Breast epithelium (tissue), 4 donors: ENCODE measurements at regions not wholly inside any gene's neighbourhood (a gene's known extent, or its start where the extent isn't known, plus 50 kb on each side); places are given as distances from the start of the nearest gene placed in this dataset.

Source experiments
- DNase-seq, 2 donors: peaks; one replicate each; pipeline ENCODE4 v3.0.0-alpha.2; 2019; ENCODE audit warnings: low spot score in 2 of 2
- H3K27ac ChIP-seq, 2 donors: fragments of 200-600 bp; sonication (generic) in 1 of 2; one replicate each; pipeline ENCODE4 v1.5.1; 2016 to 2019; ENCODE audit warnings: mild to moderate bottlenecking in 1 of 2
- H3K27me3 ChIP-seq, 2 donors: fragments of 200-600 bp; sonication (generic) in 1 of 2; one replicate each; pipeline versions ENCODE4 v1.5.1 to v1.6.0; 2017 to 2019; ENCODE audit warnings: control low read depth in 1 of 2, mild to moderate bottlenecking in 1 of 2
- H3K36me3 ChIP-seq: fragments of 200-600 bp; one replicate; pipeline ENCODE4 v1.5.1; 2019
- H3K4me1 ChIP-seq, 2 donors: fragments of 200-600 bp; sonication (generic); one replicate each; pipeline ENCODE4 v1.5.1; 2016 to 2019; ENCODE audit warnings: control low read depth in 1 of 2
- H3K4me3 ChIP-seq, 3 donors: fragments of 200-600 bp; sonication (generic); 1 replicate in 2 of 3; 2 replicates in 1 of 3; pipeline ENCODE4 v1.5.1; 2016 to 2019; ENCODE audit warnings: mild to moderate bottlenecking in 3 of 3, moderate library complexity in 2 of 3
- H3K9me3 ChIP-seq, 2 donors: fragments of 200-600 bp; sonication (generic) in 1 of 2; one replicate each; pipeline ENCODE4 v1.5.1; 2016 to 2019; ENCODE audit warnings: control low read depth in 1 of 2
- POLR2A ChIP-seq: fragments of 450-650 bp; IDR thresholded peaks from one replicate; pipeline ENCODE4 v1.6.1; 2016; ENCODE audit warnings: antibody characterized with exemption, mild to moderate bottlenecking, moderate library complexity
- POLR2AphosphoS5 ChIP-seq, 3 donors: sonication (generic); formaldehyde crosslinking; IDR thresholded peaks; one replicate each; pipeline ENCODE4 v1.6.1; 2017; ENCODE audit warnings: antibody characterized with exemption in 3 of 3
- intact Hi-C: fragments of 100-400 bp; cut with DNase I; formaldehyde crosslinking; loops from one replicate; pipeline ENCODE4 v1.15.1; 2023; ENCODE audit warnings: low total_unique reads
- TF ChIP-seq, protein P1 (sequence below), 3 donors: fragments of 450-650 bp; IDR thresholded peaks; one replicate each; pipeline ENCODE4 v1.5.1; 2016 to 2017; ENCODE audit warnings: antibody characterized with exemption in 3 of 3, mild to moderate bottlenecking in 3 of 3, moderate library complexity in 3 of 3

DNA sequence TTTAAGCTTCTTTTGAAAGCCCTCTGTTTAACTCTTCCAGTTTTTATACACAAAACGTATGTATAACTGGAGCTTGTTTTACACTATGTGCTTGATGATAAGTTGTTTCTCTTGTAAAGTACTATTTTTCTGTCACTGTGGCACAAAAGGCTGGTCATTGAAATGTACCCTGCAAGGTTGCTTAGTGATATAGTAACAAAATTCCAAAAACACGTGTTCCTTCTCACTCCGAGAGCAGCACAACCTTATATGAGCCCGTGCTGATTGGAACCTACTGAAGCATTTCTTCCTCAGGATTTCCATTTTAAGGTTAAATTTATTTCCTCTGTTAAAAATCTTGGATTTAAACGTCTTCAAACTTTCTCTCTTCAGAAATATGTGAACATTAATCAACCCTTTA lies 772.9 kb upstream of the TENM3 start:
- H3K4me1 ChIP-seq = no peaks in the 10 kb centered on the region
- intact Hi-C loops = no loop called here
- no peak overlapping the region for H3K4me3 ChIP-seq
- DNase-seq = no peak
- H3K9me3 ChIP-seq = no peaks in the 10 kb centered on the region
- no peaks in the 10 kb centered on the region for H3K27me3 ChIP-seq
- H3K36me3 ChIP-seq = no peaks in the 10 kb centered on the region
- TF ChIP-seq POLR2AphosphoS5 (IDR thresholded peaks at IDR 0.05) = no peak
- TF ChIP-seq, protein P1, sequence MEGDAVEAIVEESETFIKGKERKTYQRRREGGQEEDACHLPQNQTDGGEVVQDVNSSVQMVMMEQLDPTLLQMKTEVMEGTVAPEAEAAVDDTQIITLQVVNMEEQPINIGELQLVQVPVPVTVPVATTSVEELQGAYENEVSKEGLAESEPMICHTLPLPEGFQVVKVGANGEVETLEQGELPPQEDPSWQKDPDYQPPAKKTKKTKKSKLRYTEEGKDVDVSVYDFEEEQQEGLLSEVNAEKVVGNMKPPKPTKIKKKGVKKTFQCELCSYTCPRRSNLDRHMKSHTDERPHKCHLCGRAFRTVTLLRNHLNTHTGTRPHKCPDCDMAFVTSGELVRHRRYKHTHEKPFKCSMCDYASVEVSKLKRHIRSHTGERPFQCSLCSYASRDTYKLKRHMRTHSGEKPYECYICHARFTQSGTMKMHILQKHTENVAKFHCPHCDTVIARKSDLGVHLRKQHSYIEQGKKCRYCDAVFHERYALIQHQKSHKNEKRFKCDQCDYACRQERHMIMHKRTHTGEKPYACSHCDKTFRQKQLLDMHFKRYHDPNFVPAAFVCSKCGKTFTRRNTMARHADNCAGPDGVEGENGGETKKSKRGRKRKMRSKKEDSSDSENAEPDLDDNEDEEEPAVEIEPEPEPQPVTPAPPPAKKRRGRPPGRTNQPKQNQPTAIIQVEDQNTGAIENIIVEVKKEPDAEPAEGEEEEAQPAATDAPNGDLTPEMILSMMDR (IDR thresholded peaks at IDR 0.05) = no peak
- TF ChIP-seq POLR2A = no peak
- H3K27ac ChIP-seq = no peak overlapping the region

DNA sequence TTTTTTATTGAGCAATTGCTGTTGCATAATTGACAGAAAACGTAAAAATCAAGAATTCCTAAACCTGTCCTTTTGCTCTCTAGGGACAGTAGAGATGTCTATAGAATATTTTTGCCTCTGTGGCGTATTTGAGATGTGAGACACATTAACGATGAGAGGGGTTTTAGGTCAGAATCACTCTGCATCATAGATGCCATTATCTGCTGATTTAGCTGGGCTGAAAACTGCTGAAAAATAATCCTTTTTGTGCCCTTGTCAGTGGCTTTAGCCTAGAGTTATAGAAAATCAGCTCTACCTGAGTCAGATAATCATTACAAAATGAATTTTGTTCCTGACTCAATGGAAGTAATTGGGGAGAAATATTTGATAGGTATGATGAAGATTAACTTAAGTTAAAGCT lies 767.8 kb upstream of the TENM3 start:
- no peak overlapping the region for H3K27ac ChIP-seq
- H3K27me3 ChIP-seq = no peaks in the 10 kb centered on the region
- H3K9me3 ChIP-seq = no peaks in the 10 kb centered on the region
- intact Hi-C loops = no loop called here
- no peak overlapping the region for H3K4me3 ChIP-seq
- DNase-seq = no peak
- H3K4me1 ChIP-seq = no peaks in the 10 kb centered on the region
- H3K36me3 ChIP-seq = no peaks in the 10 kb centered on the region
- TF ChIP-seq POLR2AphosphoS5 (IDR thresholded peaks at IDR 0.05) (no peak), POLR2A (no peak)
- TF ChIP-seq, protein P1 (IDR thresholded peaks at IDR 0.05) = no peak

- no peak overlapping the region for H3K4me3 ChIP-seq
- no peaks in the 10 kb centered on the region for H3K9me3 ChIP-seq
- H3K4me1 ChIP-seq = no peaks in the 10 kb centered on the region
- intact Hi-C loops = no loop called here
- H3K27ac ChIP-seq = no peak overlapping the region
- TF ChIP-seq, protein P1 (IDR thresholded peaks at IDR 0.05) = no peak
- TF ChIP-seq POLR2A = no peak
- TF ChIP-seq POLR2AphosphoS5 (IDR thresholded peaks at IDR 0.05) = no peak
- no peaks in the 10 kb centered on the region for H3K36me3 ChIP-seq
- H3K27me3 ChIP-seq = no peaks in the 10 kb centered on the region
- DNase-seq = no peak
Measured at GRCh38 chr4:181475781-181476507, 767.3 kb upstream of the TENM3 start.

GRCh38 chr4:181476508-181476890 lies 766.7 kb upstream of the TENM3 start:
- H3K4me1 ChIP-seq = no peaks in the 10 kb centered on the region
- no peaks in the 10 kb centered on the region for H3K27me3 ChIP-seq
- H3K36me3 ChIP-seq = no peaks in the 10 kb centered on the region
- no peak overlapping the region for H3K27ac ChIP-seq
- intact Hi-C loops = no loop called here
- H3K4me3 ChIP-seq = no peak overlapping the region
- no peak for TF ChIP-seq POLR2A
- no peaks in the 10 kb centered on the region for H3K9me3 ChIP-seq
- no peak for DNase-seq

DNA sequence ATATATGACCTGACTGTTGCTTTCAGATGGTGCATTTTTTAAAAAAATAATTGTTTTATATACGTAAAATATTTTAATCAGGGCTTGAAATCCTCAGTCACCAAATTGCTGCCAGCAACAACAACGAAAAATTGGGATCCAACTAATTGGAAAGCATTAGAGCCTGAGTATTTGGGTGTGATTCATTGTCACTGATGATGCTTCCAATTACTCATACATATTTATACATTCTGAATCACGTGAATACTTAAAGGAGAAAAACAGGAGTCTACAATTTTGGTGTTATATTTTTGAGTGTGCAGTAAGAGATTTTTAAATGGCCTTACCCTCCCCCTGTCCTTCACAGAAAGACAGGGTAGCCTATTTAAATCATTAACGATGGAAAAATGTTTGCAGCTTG lies 765.6 kb upstream of the TENM3 start:
- no peaks in the 10 kb centered on the region for H3K27me3 ChIP-seq
- no peak for DNase-seq
- H3K9me3 ChIP-seq = no peaks in the 10 kb centered on the region
- no peaks in the 10 kb centered on the region for H3K36me3 ChIP-seq
- TF ChIP-seq POLR2AphosphoS5 (IDR thresholded peaks at IDR 0.05) (no peak), POLR2A (no peak)
- TF ChIP-seq, protein P1 (IDR thresholded peaks at IDR 0.05) = no peak
- H3K27ac ChIP-seq = no peak overlapping the region
- intact Hi-C loops = no loop called here
- no peaks in the 10 kb centered on the region for H3K4me1 ChIP-seq
- H3K4me3 ChIP-seq = no peak overlapping the region
